Effector memory CD4-positive, alpha-beta T cell (primary cell): ENCODE measurements at regions not wholly inside any gene's neighbourhood (a gene's known extent, or its start where the extent isn't known, plus 50 kb on each side); places are given as distances from the start of the nearest gene placed in this dataset.

Experiments
- DNase-seq, 3 donors: peaks; one replicate each; pipeline ENCODE4 v3.0.0-alpha.2; 2020
- H3K27ac ChIP-seq: 2 replicates; pipeline ENCODE4 v1.7.0; 2013; ENCODE audit warnings: mild to moderate bottlenecking, low read length, moderate library complexity; ENCODE audit not compliant: insufficient read depth, poor library complexity, severe bottlenecking
- H3K27me3 ChIP-seq: replicated peaks from 2 replicates; pipeline ENCODE4 v1.7.0; 2013; ENCODE audit warnings: mild to moderate bottlenecking, low read length; ENCODE audit not compliant: insufficient read depth, control insufficient read depth, poor library complexity, severe bottlenecking
- H3K36me3 ChIP-seq: 2 replicates; pipeline ENCODE4 v1.7.0; 2013; ENCODE audit warnings: mild to moderate bottlenecking, low read length, moderate library complexity; ENCODE audit not compliant: control insufficient read depth, insufficient read depth
- H3K4me1 ChIP-seq: 2 replicates; pipeline ENCODE4 v1.7.0; 2013; ENCODE audit warnings: low read length, mild to moderate bottlenecking; ENCODE audit not compliant: control insufficient read depth, insufficient read depth, poor library complexity, severe bottlenecking
- H3K4me3 ChIP-seq: 2 replicates; pipeline ENCODE4 v1.7.0; 2013; ENCODE audit warnings: low read length, low read depth, mild to moderate bottlenecking; ENCODE audit not compliant: insufficient read depth, poor library complexity, severe bottlenecking
- H3K9me3 ChIP-seq: 2 replicates; pipeline ENCODE4 v1.7.0; 2013; ENCODE audit warnings: mild to moderate bottlenecking, low read length, moderate library complexity; ENCODE audit not compliant: control insufficient read depth

- Histone ChIP-seq H3K27me3 (no peaks in the 10 kb centered on the region), H3K4me3 (no peak overlapping the region), H3K4me1 (peaks cover 3% of the 10 kb centered on the region), H3K27ac (no peak overlapping the region), H3K36me3 (no peaks in the 10 kb centered on the region), H3K9me3 (no peaks in the 10 kb centered on the region)
- no peak for DNase-seq
Measured at GRCh38 chr20:50280851-50281655, 90.4 kb downstream of the CEBPB start.

- Histone ChIP-seq H3K4me3 (no peak overlapping the region), H3K9me3 (no peaks in the 10 kb centered on the region), H3K4me1 (peaks cover 3% of the 10 kb centered on the region), H3K27me3 (no peaks in the 10 kb centered on the region), H3K36me3 (no peaks in the 10 kb centered on the region), H3K27ac (no peak overlapping the region)
- DNase-seq: no peak
Measured at GRCh38 chr20:50281831-50282591, 91.4 kb downstream of the CEBPB start.

GRCh38 chr20:50282592-50283241 lies 92.1 kb downstream of the CEBPB start:
- Histone ChIP-seq H3K27ac (no peak overlapping the region), H3K36me3 (no peaks in the 10 kb centered on the region), H3K27me3 (no peaks in the 10 kb centered on the region), H3K4me3 (no peak overlapping the region), H3K4me1 (peaks cover 3% of the 10 kb centered on the region), H3K9me3 (no peaks in the 10 kb centered on the region)
- no peak for DNase-seq

- peaks cover 3% of the 10 kb centered on the region for H3K4me1 ChIP-seq
- no peak overlapping the region for H3K27ac ChIP-seq
Measured at GRCh38 chr20:50283370-50283769, 92.7 kb downstream of the CEBPB start.

GRCh38 chr20:50283922-50284810 lies 93.5 kb downstream of the CEBPB start:
- Histone ChIP-seq H3K27me3 (no peaks in the 10 kb centered on the region), H3K27ac (no peak overlapping the region), H3K4me1 (peaks cover 3% of the 10 kb centered on the region), H3K4me3 (no peak overlapping the region), H3K9me3 (no peaks in the 10 kb centered on the region), H3K36me3 (no peaks in the 10 kb centered on the region)
- no peak for DNase-seq

More at GRCh38 chr20:50283370-50283769, 92.7 kb downstream of the CEBPB start:
- no peaks in the 10 kb centered on the region for H3K9me3 ChIP-seq
- no peak for DNase-seq
- no peaks in the 10 kb centered on the region for H3K27me3 ChIP-seq
- H3K4me3 ChIP-seq: no peak overlapping the region
- no peaks in the 10 kb centered on the region for H3K36me3 ChIP-seq

- DNase-seq: no peak
- H3K9me3 ChIP-seq: no peaks in the 10 kb centered on the region
- H3K27ac ChIP-seq: no peak overlapping the region
- H3K4me1 ChIP-seq: peaks cover 3% of the 10 kb centered on the region
- no peak overlapping the region for H3K4me3 ChIP-seq
- no peaks in the 10 kb centered on the region for H3K27me3 ChIP-seq
- H3K36me3 ChIP-seq: no peaks in the 10 kb centered on the region
Measured at GRCh38 chr20:50284811-50285375, 94.3 kb downstream of the CEBPB start.

- Histone ChIP-seq H3K36me3 (no peaks in the 10 kb centered on the region), H3K27ac (no peak overlapping the region), H3K27me3 (no peaks in the 10 kb centered on the region), H3K4me1 (peaks cover 3% of the 10 kb centered on the region), H3K4me3 (no peak overlapping the region), H3K9me3 (no peaks in the 10 kb centered on the region)
- DNase-seq: no peak
Measured at GRCh38 chr20:50285376-50286173, 94.9 kb downstream of the CEBPB start.

- H3K27me3 ChIP-seq: no peaks in the 10 kb centered on the region
- H3K9me3 ChIP-seq: no peaks in the 10 kb centered on the region
- H3K4me3 ChIP-seq: no peak overlapping the region
- H3K4me1 ChIP-seq: peaks cover 3% of the 10 kb centered on the region
- no peaks in the 10 kb centered on the region for H3K36me3 ChIP-seq
- DNase-seq: no peak
- no peak overlapping the region for H3K27ac ChIP-seq
Measured at GRCh38 chr20:50286174-50286511, 95.5 kb downstream of the CEBPB start.

- no peaks in the 10 kb centered on the region for H3K9me3 ChIP-seq
- no peak overlapping the region for H3K27ac ChIP-seq
- H3K36me3 ChIP-seq: no peaks in the 10 kb centered on the region
- H3K4me1 ChIP-seq: peaks cover 3% of the 10 kb centered on the region
- DNase-seq: no peak
- no peaks in the 10 kb centered on the region for H3K27me3 ChIP-seq
- no peak overlapping the region for H3K4me3 ChIP-seq
Measured at GRCh38 chr20:50286609-50287008, 96.0 kb downstream of the CEBPB start.
